GM23338 (cell line): ENCODE measurements at regions not wholly inside any gene's neighbourhood (a gene's known extent, or its start where the extent isn't known, plus 50 kb on each side); places are given as distances from the start of the nearest gene placed in this dataset.

Source experiments
- ATAC-seq: fragments of 200-7000 bp; cut with Tn5 transposase; 3 replicates; pipeline ENCODE4 v1.9.1; 2020
- DNase-seq: peaks from one replicate; pipeline ENCODE4 v3.0.0-alpha.2; 2015; ENCODE audit warnings: low spot score
- H2AFZ ChIP-seq: fragments of 200-600 bp; sonication (generic); 2 replicates; pipeline ENCODE4 v1.8.0; 2016; ENCODE audit warnings: antibody characterized with exemption, mild to moderate bottlenecking, moderate library complexity
- H3F3A ChIP-seq: fragments of 200-600 bp; sonication (generic); replicated peaks from 2 replicates; pipeline ENCODE4 v1.8.0; 2017; ENCODE audit warnings: antibody characterized with exemption, mixed run types, low read depth
- H3K27ac ChIP-seq: fragments of 200-600 bp; sonication (generic); 2 replicates; pipeline ENCODE4 v1.6.1; 2016; ENCODE audit warnings: low read depth
- H3K27me3 ChIP-seq: fragments of 200-600 bp; sonication (generic); 2 replicates; pipeline ENCODE4 v1.8.0; 2016; ENCODE audit warnings: mild to moderate bottlenecking, mixed run types, moderate library complexity; ENCODE audit not compliant: insufficient read depth
- H3K36me3 ChIP-seq: fragments of 200-600 bp; sonication (generic); 2 replicates; pipeline ENCODE4 v1.8.0; 2016; ENCODE audit warnings: mild to moderate bottlenecking; ENCODE audit not compliant: insufficient read depth
- H3K4me1 ChIP-seq: fragments of 200-600 bp; sonication (generic); 2 replicates; pipeline ENCODE4 v1.8.0; 2016; ENCODE audit warnings: mild to moderate bottlenecking, moderate library complexity; ENCODE audit not compliant: insufficient read depth
- H3K4me2 ChIP-seq: fragments of 200-600 bp; sonication (generic); 2 replicates; pipeline ENCODE4 v1.7.1; 2017; ENCODE audit warnings: mixed run types
- H3K4me3 ChIP-seq: fragments of 200-600 bp; sonication (generic); 2 replicates; pipeline ENCODE4 v1.6.1; 2016; ENCODE audit warnings: mixed run types
- H3K79me2 ChIP-seq: fragments of 200-600 bp; sonication (generic); replicated peaks from 2 replicates; pipeline ENCODE4 v1.8.0; 2017; ENCODE audit warnings: mild to moderate bottlenecking; ENCODE audit not compliant: insufficient read depth
- H3K9me2 ChIP-seq: fragments of 200-600 bp; sonication (generic); 2 replicates; pipeline ENCODE4 v1.8.0; 2017; ENCODE audit not compliant: insufficient read depth
- H4K20me1 ChIP-seq: fragments of 200-600 bp; sonication (generic); replicated peaks from 2 replicates; pipeline ENCODE4 v1.8.0; 2017; ENCODE audit warnings: mild to moderate bottlenecking; ENCODE audit not compliant: insufficient read depth
- H3K27ac Mint-ChIP-seq: 2 replicates; pipeline ENCODE4 v1.8.0; 2020; ENCODE audit warnings: inconsistent platforms, mild to moderate bottlenecking, moderate library complexity, mixed read lengths
- H3K27me3 Mint-ChIP-seq: 3 replicates; pipeline ENCODE4 v1.8.0; 2022; ENCODE audit warnings: low read depth, mild to moderate bottlenecking, moderate library complexity, mixed read lengths, inconsistent platforms; ENCODE audit not compliant: insufficient read depth, poor library complexity
- H3K36me3 Mint-ChIP-seq: 3 replicates; pipeline ENCODE4 v1.8.0; 2021; ENCODE audit warnings: low read depth, mild to moderate bottlenecking, inconsistent platforms, moderate library complexity, mixed read lengths
- H3K4me1 Mint-ChIP-seq: 3 replicates; pipeline ENCODE4 v1.8.0; 2020; ENCODE audit warnings: mild to moderate bottlenecking, inconsistent platforms, mixed read lengths
- H3K4me3 Mint-ChIP-seq: 3 replicates; pipeline ENCODE4 v1.8.0; 2021; ENCODE audit warnings: moderate library complexity, mild to moderate bottlenecking, inconsistent platforms, mixed read lengths
- H3K9me3 Mint-ChIP-seq: 3 replicates; pipeline ENCODE4 v1.8.0; 2020; ENCODE audit warnings: moderate library complexity, mild to moderate bottlenecking, inconsistent platforms, mixed read lengths
- EZH2phosphoT487 ChIP-seq: fragments of 200-600 bp; sonication (generic); IDR thresholded peaks from one replicate; pipeline ENCODE4 v1.8.1; 2018; ENCODE audit warnings: antibody characterized with exemption; ENCODE audit not compliant: unreplicated experiment
- JUNB ChIP-seq: IDR thresholded peaks from one replicate; pipeline ENCODE4 v1.6.1; 2016; ENCODE audit warnings: antibody characterized with exemption; ENCODE audit not compliant: unreplicated experiment
- NANOG ChIP-seq: IDR thresholded peaks from 2 replicates; pipeline ENCODE4 v1.6.1; 2016; ENCODE audit warnings: antibody characterized with exemption, borderline replicate concordance
- ZNF331 ChIP-seq: fragments of 250-450 bp; sonication (Bioruptor Pico); IDR thresholded peaks from 2 replicates; pipeline ENCODE4 v1.5.0; 2020; ENCODE audit warnings: low read depth, mild to moderate bottlenecking, moderate library complexity
- TF ChIP-seq, protein P1 (sequence below): fragments of 250-450 bp; sonication (Bioruptor Pico); IDR thresholded peaks from 2 replicates; pipeline ENCODE4 v1.5.0; 2020; ENCODE audit warnings: mild to moderate bottlenecking, moderate library complexity
- TF ChIP-seq, protein P2 (sequence below): IDR thresholded peaks from 2 replicates; pipeline ENCODE4 v1.6.1; 2016; ENCODE audit warnings: antibody characterized with exemption

DNA sequence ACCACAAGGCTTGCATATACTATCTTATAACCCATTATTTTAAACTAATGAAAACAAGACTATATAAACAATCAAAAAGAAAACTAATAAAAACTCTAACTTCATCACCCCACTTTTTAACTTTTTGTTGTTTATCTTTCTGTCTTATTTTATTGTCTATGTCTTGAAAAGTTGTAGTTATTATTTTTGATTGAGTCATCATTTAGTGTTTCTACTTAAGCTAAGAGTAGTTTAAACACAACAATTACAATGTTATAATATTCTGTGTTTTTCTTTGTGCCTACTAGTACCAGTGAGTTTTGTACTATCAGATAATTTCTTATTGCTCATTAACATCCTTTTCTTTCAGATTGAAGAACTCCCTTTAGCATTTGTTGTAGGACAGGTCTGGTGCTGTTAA is 318.7 kb upstream of the ATP5MC3 start (continued):
- TF ChIP-seq, protein P1, sequence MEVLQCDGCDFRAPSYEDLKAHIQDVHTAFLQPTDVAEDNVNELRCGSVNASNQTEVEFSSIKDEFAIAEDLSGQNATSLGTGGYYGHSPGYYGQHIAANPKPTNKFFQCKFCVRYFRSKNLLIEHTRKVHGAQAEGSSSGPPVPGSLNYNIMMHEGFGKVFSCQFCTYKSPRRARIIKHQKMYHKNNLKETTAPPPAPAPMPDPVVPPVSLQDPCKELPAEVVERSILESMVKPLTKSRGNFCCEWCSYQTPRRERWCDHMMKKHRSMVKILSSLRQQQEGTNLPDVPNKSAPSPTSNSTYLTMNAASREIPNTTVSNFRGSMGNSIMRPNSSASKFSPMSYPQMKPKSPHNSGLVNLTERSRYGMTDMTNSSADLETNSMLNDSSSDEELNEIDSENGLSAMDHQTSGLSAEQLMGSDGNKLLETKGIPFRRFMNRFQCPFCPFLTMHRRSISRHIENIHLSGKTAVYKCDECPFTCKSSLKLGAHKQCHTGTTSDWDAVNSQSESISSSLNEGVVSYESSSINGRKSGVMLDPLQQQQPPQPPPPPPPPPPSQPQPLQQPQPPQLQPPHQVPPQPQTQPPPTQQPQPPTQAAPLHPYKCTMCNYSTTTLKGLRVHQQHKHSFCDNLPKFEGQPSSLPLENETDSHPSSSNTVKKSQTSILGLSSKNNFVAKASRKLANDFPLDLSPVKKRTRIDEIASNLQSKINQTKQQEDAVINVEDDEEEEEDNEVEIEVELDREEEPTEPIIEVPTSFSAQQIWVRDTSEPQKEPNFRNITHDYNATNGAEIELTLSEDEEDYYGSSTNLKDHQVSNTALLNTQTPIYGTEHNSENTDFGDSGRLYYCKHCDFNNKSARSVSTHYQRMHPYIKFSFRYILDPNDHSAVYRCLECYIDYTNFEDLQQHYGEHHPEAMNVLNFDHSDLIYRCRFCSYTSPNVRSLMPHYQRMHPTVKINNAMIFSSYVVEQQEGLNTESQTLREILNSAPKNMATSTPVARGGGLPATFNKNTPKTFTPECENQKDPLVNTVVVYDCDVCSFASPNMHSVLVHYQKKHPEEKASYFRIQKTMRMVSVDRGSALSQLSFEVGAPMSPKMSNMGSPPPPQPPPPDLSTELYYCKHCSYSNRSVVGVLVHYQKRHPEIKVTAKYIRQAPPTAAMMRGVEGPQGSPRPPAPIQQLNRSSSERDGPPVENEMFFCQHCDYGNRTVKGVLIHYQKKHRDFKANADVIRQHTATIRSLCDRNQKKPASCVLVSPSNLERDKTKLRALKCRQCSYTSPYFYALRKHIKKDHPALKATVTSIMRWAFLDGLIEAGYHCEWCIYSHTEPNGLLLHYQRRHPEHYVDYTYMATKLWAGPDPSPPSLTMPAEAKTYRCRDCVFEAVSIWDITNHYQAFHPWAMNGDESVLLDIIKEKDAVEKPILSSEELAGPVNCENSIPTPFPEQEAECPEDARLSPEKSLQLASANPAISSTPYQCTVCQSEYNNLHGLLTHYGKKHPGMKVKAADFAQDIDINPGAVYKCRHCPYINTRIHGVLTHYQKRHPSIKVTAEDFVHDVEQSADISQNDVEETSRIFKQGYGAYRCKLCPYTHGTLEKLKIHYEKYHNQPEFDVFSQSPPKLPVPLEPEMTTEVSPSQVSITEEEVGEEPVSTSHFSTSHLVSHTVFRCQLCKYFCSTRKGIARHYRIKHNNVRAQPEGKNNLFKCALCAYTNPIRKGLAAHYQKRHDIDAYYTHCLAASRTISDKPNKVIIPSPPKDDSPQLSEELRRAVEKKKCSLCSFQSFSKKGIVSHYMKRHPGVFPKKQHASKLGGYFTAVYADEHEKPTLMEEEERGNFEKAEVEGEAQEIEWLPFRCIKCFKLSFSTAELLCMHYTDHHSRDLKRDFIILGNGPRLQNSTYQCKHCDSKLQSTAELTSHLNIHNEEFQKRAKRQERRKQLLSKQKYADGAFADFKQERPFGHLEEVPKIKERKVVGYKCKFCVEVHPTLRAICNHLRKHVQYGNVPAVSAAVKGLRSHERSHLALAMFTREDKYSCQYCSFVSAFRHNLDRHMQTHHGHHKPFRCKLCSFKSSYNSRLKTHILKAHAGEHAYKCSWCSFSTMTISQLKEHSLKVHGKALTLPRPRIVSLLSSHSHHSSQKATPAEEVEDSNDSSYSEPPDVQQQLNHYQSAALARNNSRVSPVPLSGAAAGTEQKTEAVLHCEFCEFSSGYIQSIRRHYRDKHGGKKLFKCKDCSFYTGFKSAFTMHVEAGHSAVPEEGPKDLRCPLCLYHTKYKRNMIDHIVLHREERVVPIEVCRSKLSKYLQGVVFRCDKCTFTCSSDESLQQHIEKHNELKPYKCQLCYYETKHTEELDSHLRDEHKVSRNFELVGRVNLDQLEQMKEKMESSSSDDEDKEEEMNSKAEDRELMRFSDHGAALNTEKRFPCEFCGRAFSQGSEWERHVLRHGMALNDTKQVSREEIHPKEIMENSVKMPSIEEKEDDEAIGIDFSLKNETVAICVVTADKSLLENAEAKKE: no peak
- TF ChIP-seq, protein P2, sequence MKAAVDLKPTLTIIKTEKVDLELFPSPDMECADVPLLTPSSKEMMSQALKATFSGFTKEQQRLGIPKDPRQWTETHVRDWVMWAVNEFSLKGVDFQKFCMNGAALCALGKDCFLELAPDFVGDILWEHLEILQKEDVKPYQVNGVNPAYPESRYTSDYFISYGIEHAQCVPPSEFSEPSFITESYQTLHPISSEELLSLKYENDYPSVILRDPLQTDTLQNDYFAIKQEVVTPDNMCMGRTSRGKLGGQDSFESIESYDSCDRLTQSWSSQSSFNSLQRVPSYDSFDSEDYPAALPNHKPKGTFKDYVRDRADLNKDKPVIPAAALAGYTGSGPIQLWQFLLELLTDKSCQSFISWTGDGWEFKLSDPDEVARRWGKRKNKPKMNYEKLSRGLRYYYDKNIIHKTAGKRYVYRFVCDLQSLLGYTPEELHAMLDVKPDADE: no peak
- TF ChIP-seq NANOG: no peak
- TF ChIP-seq EZH2phosphoT487: no peak
- no peak for TF ChIP-seq JUNB

DNA sequence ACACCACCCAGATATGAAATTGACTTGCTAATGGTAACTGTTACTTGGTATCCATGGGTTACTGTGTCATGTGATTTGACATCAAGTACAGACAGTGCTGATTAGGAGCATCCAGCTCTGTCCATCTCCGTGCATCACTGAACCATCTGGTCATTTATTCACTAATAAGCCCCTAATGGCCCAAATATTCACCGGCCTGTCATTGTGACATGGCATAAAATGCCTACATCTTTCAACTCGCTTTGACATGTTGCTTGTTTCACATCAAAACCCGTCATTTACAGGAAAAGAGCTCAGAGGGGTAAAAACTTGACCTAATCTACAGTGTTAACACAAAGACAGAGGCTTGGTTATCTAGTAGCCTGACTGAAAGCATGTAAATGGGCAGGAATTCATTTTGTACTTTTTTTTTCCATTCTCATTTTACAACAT is 308.9 kb upstream of the ATP5MC3 start:
- Mint-ChIP-seq H3K36me3 (peaks cover 2% of the 10 kb centered on the region; the same call in 1 of the 3 replicates), H3K4me1 (peaks cover 12% of the 10 kb centered on the region), H3K27me3 (no peaks in the 10 kb centered on the region), H3K9me3 (peaks cover 3% of the 10 kb centered on the region; the same call in 1 of the 3 replicates), H3K27ac (no peak overlapping the region), H3K4me3 (no peak overlapping the region)
- no peaks in the 10 kb centered on the region for H3K36me3 ChIP-seq
- H3K4me3 ChIP-seq: no peak overlapping the region
- no peaks in the 10 kb centered on the region for H4K20me1 ChIP-seq
- H3K4me1 ChIP-seq: peaks cover 3% of the 10 kb centered on the region; the same call in 1 of the 2 replicates
- ATAC-seq (no peak), DNase-seq (no peak)
- H3K4me2 ChIP-seq: no peak overlapping the region
- H3K9me2 ChIP-seq: no peaks in the 10 kb centered on the region; the same call in 1 of the 2 replicates
- no peak overlapping the region for H3K27ac ChIP-seq
- peak overlapping the region; percentile 5; the same call in 1 of the 2 replicates for H2AFZ ChIP-seq
- H3F3A ChIP-seq: no peaks in the 10 kb centered on the region
- no peaks in the 10 kb centered on the region for H3K79me2 ChIP-seq
- H3K27me3 ChIP-seq: no peaks in the 10 kb centered on the region
- TF ChIP-seq EZH2phosphoT487: no peak
- no peak for TF ChIP-seq JUNB
- TF ChIP-seq, protein P1: no peak
- TF ChIP-seq ZNF331 (CRISPR knock-in tag): no peak
